ENCODE measurements at regions not wholly inside any gene's neighbourhood (a gene's known extent, or its start where the extent isn't known, plus 50 kb on each side); places are given as distances from the start of the nearest gene placed in this dataset.

- no peak for TF ChIP-seq GATA3 (IDR thresholded peaks at IDR 0.05; ENCODE audit: low read depth, low read length)
- TF ChIP-seq GATA2 (IDR thresholded peaks at IDR 0.05; ENCODE audit: low read depth, low read length): no peak
Measured at GRCh38 chr12:24539646-24540045, 409.3 kb downstream of the BCAT1 start.

All from SH-SY5Y (cell line).